Skin of body (tissue), 1 donor: ENCODE measurements at regions not wholly inside any gene's neighbourhood (a gene's known extent, or its start where the extent isn't known, plus 50 kb on each side); places are given as distances from the start of the nearest gene placed in this dataset.
"Not testable (repeated sequence)": the region's sequence is repeated elsewhere in the genome, so short reads cannot be mapped to it uniquely, and the experiment has no call there.

ENCODE experiments used
- DNase-seq: peaks from one replicate; lab custom pipeline; 2025; lab: John Stamatoyannopoulos, UW

DNA sequence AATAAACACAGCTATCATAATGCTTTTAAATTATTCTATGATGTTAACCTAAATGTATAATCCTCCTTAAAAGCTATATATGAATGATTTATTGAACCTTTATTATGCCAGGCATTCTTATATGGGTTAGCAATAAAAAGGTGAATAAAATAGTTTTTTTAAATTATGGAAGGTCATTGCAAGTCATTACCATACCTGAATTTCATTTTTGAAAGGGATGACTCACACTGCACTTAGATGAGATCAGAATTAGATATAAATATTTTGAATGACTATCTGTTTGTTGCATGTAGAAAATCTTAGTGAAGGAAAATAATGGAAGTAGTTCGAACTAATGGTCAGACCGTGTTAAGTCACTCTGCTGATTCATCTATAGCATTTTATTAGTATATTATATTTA is 822.3 kb downstream of the LUZP2 start:
- DNase-seq, result no peak

DNA sequence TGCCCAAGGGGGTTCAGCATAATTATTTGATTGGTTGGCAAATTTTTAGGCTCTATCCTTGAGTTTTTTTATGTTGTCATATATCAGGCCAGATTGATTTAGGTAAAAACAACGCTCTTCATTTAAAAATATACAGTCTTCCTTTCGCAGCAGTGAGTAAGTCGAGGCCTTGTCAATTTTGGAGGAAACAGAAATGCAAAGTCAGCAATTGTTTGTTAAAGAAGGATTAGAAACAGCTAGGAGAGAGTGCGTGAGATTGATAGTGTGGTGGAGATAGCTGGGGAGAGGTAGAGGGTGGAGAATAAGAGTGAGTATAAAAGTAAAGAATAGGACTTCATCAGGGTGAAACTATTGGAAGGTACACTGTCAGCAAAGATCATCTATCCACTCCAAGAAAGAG is 830.8 kb downstream of the LUZP2 start:
- DNase-seq, result no peak

DNA sequence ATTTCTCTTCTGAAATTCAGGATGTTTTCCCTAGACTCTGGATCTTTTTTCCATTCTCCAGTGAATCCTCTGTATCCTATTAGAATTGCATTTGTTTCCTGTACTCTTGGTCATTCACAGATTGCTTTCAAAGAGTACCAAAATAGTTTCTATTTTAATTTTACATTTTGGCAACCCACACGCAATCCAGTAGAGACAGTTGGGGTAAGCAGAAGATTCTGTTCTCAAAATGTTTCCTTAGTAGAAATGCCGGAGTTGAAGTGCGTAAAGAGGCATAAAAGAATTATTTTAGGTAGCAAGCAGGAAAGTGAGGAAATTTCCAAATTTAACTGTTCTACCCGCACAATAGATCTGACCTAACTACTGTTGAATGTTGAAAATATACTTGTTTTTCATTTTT is 842.4 kb downstream of the LUZP2 start:
- no peak for DNase-seq

DNA sequence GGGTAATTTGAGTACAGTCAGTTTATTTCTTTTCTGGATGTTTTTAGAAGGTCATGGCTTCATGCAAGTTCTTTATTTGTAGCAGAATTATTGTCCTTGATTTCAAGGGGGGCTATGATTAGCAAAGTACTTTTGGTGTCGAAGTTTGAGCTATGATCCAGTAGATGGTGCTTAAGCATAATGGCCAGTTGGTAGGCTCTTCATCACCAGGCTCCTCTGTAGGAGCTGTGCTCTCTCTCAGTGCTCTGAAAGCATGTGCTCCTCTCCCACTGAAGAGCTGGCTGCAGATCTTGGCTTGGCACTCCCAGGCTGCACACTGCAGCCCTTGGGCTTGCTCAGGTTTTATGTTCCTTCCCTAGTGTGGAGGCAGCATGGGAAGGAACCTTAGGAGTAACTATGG is 852.7 kb downstream of the LUZP2 start:
- DNase-seq, result no peak

DNA sequence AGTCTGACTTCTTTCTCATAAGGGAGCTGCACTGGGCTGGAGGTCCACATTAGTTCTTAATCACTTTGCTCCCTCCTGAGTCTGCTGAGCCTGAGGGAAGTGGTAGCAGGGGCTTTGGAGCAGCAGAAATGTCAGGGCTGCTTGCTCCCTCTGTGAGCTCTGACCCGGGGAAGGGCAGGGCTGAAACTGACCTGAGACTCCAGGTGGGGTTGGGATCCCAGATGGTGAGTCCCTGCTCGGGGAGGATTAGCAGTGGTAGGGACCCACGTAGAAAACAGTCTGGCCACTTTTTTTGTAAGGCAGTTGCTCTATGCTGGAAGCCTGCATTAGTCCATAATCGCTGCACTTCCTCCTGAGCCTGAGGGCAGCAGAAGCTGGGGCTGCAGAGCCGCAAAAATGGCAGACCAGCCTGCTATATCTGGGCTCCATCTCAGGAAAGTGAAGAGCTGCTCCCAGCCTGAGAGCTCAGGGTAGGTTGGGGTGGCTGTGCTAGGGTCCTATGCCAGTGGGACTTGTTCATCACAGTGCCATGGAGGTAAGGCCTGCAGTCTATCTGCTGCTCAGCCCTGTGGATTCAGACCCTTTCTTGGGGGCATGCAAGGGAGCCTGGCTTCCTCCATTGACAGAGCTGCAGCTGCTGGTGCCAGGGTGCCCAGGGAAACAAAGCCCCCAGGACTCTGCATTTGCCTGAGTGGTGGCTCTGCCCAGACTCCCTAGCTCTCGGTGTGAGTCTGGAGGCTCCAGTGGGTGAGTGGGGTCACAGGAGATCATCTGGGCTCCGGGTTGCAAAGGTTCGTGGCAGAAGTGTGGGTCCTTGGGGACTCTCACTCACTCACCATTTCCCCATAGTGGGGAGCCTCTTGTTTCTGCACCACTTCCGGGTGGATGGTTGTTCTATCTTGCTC is 854.3 kb downstream of the LUZP2 start:
- DNase-seq, result no peak

DNA sequence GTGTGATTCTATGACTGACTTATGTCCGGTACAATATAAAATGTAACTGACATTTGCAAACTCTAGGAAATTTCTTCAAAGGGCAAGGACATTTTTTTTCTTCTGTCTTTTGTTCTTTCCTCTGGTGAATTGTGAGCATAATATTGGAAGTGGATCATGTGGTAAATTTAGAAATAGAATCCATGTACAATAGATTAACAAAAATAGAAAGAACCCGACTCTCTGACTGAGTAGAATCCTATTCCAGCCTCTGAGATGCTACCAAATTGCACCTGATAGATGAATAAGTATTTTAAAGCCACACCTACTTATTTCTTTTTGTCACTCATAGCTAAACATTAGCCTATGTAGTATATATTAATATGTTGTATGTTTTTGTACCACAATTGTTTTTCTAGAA is 860.3 kb downstream of the LUZP2 start:
- no peak for DNase-seq

DNA sequence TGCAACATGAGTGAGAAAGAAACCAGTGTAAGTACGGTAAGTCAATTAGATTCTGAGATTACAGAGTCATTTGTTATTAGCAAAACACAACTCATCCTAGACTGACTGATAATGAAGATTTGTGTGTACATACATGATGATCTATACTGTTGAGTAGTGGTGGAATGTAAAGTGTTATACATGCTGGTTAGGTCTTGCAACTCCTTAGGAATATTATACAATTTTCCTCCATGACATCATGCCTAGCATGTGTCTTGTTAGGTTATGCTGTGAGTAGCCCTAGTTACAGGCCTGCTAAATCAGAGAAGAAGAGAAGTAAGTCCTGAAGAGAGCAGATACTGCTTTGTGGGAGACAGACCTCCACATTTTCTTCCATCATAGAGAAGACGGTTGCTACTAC is 880.6 kb downstream of the LUZP2 start:
- no peak for DNase-seq

DNA sequence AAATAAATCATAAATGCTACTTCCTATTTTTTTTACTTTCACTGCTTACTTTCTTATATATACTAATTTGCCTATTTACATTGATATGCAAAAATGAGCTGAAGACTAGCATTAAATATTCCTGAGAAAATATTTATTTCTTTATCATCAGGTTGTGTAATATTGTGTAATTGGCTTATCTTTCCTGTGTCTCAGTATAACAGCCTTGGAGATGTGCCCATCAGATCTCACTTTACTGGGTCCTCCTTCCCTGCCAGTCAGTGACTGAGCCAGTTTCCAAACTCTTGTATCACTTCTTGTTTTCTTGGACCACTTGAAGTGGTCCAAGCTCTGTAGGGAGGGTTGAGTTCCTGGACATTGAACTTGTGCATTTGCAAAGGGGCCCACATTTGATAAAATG is 900.0 kb downstream of the LUZP2 start:
- no peak for DNase-seq

DNA sequence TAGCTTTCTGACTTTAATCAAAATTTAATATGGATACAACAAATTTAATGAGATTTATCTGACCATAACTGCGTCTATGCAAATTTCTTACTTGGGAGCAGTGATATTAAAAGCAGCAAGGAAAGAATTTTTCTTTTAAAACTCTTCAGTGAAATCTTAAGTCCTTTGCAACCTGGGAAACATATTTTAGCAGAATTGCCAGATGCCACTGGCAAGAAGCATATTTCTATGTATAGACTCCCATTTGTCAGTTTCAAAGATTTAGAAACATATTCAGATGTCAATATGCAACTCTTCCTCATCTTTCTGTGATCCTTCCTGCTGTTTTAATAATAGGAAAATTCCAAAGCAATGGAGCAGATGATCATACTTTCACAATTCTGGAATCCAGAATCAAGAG is 911.3 kb downstream of the LUZP2 start:
- DNase-seq, result no peak

DNA sequence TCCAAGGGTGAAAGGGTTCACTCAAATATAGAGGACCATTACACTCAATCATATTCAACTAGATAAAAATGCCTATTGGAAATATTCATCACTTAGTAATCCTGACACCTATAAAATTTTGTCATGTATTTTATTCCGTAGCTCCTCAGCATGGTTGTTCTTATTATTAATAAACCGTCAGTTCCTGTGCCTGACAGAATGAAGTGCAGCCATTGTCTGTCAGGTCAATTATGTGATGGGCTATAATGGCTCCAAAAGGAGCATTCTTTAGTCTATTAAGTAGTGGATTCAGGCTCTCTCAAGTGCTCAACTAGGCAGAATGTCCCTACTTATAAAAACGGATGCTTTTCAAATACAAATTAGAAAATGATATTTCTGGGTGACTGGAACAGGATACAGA is 916.1 kb upstream of the ANO3 start:
- DNase-seq, result no peak

DNA sequence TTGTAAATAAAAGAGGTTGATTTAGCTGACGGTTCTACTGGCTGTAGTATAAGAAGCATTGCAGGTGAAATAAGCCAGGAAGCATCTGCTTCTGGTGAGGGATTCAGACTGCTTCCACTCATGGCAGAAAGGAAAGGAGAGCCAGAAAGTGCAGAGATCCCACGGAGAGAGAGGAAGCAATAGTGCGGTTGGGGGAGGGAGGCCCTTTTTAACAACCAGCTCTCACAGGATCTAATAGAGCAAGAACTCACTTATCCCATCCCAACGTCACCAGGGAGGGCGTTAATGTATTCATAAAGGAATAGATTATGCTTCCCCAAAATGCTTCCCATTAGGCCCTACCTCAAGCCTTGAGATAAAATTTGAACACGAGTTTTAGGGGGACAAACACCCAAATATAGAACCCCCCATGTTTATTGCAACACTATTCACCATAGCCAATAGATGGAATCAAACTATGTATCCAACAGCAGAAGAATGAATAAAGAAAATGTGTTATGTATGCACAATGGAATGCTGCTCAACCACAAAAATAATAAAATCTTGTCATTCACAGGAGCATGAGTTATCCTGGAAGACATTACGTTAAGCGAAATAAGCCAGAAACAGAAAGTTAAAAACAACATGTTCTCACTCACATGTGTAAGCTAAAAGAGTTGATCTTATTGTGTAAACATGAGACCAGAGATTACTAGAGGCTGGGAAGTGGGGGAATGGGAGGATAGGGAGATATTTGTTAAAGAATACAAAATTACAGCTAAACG is 908.3 kb upstream of the ANO3 start:
- peak; percentile 67 for DNase-seq

DNA sequence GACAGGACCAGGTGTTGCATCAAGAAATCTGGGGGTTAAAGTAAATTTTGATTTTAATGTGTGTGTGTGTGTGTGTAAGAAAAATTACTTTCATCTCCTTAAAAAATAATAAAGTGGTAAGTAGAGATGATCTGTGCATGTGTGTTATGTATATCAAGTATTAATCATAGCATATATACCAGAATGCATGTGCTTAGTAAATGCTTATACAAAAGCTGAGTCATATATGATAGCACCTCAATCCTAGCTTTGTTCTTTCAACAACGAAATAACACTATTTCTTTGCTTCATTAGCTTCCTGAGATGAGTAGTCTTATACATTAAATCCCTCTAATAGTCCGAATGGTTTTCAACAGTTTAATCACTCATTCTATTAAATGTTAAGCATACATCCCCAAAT is 899.6 kb upstream of the ANO3 start:
- DNase-seq, result no peak

DNA sequence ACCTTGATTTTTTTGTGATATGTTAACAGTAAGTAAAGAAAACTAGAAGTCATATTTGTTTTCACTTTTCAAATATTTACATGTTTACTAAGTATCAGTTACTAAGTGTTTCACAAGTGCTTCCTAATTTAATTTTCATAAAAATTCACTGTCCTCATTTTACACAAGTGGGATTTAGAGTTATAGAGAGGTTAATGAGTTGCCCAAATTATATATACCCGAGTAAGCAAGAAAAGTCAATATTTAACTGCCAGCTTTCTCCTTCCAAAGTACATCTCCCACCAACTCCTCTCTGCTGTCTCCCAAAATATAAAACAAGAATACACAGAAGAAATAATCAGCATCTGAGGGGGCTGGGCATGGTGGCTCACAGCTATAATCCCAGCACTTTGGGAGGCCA is 896.7 kb upstream of the ANO3 start:
- no peak for DNase-seq

DNA sequence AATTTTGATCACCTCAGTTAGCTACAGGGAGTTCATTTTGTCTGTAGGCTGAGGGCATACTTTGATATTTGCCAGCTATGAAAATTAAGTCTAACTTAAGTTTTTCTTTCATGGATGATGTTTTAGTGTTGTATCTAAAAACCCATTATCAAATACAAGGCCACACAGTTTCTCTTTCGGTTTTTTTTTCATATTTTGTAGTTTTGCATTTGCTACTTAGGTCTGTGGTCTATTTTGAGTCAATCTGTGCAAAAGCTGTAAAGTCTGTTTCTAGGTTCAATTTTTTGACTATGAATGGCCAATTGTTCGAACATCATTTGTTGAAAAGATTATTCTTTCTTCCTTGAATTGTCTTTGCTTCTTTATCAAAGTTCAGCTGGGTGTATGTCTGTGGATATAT is 895.6 kb upstream of the ANO3 start:
- DNase-seq, result no peak

DNA sequence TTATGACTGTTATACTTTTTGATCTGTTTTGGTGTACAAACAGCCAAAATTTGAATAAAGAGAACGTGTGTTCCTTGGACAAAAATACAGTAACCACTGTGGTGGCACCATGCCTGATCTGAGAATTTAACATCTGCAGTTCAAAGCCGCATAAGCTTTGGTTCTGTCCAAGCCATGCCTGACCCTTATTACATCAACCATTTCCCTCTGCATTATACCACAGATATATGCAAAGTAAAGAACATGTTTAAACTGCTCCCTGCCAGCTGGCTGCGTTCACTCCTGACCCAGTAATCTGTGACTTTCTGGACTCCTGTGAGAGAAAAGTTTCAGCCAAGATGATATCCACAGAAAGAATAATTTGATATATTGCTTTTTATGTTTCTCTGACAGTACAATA is 890.5 kb upstream of the ANO3 start:
- peak; percentile 33 for DNase-seq

DNA sequence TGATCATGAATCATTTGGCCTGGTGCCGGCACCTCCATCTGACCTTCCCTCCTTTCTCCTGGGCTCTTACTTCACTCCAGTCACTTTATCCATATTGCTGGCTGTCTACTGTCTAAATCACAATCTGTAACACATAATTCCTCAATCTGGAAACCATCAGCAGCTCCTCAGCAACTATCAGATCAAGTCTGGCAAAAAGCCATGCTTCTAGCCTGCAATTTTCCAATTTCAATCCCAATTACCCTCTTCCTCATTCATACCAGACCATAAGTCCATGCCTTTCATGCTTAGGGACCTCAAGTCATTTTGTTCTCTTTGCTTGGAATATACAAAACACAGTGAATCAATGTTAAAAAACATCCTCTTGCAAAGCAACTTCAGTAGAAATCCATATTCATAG is 882.8 kb upstream of the ANO3 start:
- peak; percentile 57 for DNase-seq

DNA sequence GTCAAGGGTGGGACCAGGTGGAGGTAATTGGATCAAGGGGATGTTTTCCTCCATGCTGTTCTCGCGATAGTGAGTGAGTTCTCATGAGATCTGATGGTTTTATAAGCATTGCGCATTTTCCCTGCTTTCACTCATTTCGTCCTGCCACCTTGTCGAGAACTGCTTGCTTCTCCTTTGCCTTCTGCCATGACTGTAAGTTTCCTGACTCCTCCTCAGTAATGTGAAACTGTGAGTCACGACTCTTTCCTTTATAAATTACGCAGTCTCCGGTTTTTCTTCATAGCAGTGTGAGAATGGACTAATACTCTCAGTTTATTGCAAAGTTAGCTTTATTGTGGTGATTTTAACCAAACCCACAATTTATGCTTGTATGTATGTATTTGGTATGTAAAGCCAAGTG is 878.5 kb upstream of the ANO3 start:
- no peak for DNase-seq

DNA sequence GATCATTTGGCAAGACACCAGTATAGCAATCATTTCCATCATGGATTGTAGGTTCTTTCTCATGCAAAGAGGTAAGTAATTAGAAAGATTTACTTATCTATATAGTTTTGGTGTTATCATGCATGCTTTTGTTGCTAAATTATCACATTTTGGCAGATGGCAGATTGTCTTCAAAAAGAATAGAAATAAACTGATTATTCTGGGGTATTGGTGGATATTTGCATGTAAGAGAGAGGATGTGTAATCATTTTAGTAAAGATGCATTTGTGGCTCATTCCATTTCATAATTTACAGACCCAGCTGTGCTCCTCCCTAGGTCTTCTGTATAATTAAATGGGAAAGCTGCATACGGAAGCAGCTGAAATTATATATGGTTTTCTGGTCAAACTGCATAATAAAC is 875.7 kb upstream of the ANO3 start:
- DNase-seq, result no peak

DNA sequence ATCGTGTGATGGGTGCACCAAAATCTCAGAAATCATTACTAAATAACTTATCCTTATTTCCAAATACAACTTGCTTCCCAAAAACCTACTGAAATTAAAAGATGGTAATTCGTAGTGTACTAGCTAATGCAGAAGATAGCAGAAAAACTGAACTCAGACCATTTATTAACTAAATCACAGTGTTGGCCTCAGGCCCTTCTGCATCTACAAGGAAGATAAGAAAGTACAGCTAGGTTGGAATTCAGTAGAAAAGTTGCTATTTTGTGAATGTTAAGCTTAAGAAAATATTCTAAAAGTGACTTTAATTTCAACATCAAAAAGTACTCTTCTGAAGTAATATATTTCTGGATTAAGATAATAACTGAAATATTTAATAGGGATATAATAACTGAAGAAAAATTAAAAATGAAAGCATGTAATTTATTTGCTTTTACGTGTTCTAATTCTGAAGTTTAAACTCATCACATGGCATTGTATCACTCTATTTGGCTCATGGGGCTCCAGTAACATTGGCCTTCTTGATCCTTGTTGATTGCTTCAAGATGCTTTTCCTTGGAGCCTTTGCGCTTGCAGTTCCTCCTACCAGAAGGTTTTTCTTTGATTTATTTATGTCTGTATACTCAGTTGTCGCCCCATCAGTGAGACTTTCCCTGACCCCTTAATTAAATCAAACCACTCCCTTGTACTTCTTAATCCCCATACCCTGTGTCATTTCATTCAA is 847.9 kb upstream of the ANO3 start:
- no peak for DNase-seq

DNA sequence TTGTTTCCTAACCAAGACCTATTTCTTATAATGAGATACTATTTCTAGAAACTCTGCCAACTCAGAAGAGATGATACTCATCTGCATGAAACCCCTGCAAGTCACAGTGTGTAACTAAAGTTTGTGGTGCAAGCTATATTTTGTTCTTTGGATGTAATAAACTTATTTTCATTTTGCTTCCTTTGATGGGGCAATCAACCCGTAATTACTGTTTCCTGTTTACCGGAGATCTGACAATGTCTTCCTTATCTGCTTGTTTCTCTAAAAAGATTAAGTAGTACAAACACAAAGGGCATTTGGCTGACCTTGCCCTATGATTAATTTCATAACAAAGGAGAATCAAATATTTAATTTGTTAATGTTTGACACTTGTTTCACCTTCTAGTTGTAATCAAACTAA is 846.6 kb upstream of the ANO3 start:
- DNase-seq, result no peak

DNA sequence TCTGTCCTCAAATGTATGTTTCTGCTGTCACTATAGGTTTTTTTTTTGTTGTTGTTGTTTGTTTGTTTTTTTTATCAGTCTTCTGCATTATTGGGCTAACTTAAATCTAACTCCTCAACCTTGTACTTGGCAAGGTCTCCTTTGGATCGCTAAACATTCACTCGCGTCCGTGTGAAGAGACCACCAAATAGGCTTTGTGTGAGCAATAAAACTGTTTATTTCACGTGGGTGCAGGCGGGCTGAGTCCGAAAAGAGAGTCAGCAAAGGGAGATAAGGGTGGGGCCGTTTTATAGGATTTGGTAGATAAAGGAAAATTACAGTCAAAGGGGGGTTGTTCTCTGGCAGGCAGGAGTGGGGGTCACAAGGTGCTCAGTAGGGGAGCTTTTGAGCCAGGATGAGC is 845.6 kb upstream of the ANO3 start:
- not testable (repeated sequence) for DNase-seq

DNA sequence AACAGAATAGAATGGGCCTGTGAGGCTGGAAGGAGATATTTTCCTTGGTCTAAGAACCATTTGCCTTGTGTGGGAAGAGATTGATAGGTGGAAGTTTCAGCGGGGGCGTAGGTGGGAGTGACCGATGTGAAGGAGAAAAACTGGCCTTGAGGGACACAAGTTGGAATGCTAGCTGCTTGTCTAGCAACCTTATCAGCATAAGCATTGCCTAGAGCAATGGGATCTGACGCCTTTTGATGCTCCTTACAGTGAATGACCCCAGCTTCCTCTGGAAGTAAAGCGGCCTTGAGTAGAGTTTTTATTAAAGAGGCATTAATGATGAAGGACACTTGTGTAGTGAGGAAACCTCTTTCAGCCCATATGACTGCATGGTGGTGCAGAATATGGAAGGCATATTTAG is 843.8 kb upstream of the ANO3 start:
- not testable (repeated sequence) for DNase-seq
